GM20000 (cell line): ENCODE measurements at regions not wholly inside any gene's neighbourhood (a gene's known extent, or its start where the extent isn't known, plus 50 kb on each side); places are given as distances from the start of the nearest gene placed in this dataset.

Source experiments
- DNase-seq: peaks from one replicate; pipeline ENCODE4 v3.0.0; 2012; ENCODE audit warnings: low spot score
- CTCF ChIP-seq: IDR thresholded peaks from 2 replicates; pipeline ENCODE4 v1.5.1; 2012; ENCODE audit warnings: mild to moderate bottlenecking, control low read depth; ENCODE audit errors: extremely low read depth, missing control alignments

- no peak for DNase-seq
- TF ChIP-seq CTCF, result no peak
Measured at GRCh38 chr13:86425170-86425815, 626.1 kb upstream of the SLITRK6 start.

- TF ChIP-seq CTCF, result no peak
- no peak for DNase-seq
Measured at GRCh38 chr13:86426437-86426836, 627.2 kb upstream of the SLITRK6 start.

GRCh38 chr13:86429756-86430155 lies 630.5 kb upstream of the SLITRK6 start:
- DNase-seq, result no peak
- TF ChIP-seq CTCF, result no peak

DNA sequence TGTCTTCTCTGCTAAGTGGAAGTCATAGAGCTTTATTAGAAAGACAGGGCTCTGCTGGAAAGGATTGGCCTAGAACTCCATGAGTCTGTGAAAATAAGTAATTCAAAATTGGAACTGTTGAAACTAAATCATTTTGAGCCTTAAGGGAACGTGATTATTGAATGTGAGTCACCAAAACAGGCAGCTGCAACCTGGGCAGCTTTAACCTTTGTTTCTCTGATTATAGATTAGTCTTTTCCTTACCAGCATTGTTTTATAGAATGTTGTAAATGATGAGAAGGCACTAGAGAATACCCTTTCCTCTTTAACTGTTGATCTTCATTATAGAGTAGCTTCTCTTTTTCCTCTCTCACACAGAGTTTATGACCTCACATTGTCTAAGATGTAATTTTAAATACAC lies 638.8 kb upstream of the SLITRK6 start:
- DNase-seq, result no peak
- no peak for TF ChIP-seq CTCF

DNA sequence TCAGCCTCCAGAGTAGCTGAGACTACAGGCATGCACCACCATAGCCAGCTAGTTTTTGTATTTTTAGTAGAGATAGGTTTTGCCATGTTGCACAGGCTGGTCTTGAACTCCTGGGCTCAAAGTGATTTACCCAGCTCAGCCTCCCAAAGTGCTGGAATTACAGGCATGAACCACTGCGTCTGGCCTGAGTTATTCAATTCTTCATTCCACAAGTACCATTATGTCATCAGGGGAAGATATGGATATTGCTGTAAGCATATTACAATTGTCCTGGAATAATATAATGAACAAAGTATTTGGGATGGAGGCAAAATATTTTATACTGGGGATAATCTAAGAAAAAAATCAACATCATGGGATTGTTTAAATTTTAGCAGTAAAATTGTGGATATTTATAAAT lies 646.0 kb upstream of the SLITRK6 start:
- DNase-seq, result no peak
- TF ChIP-seq CTCF, result no peak

- no peak for DNase-seq
- TF ChIP-seq CTCF, result no peak
Measured at GRCh38 chr13:86445672-86446071, 646.5 kb upstream of the SLITRK6 start.

- DNase-seq, result no peak
- TF ChIP-seq CTCF, result no peak
Measured at GRCh38 chr13:86446311-86446710, 647.1 kb upstream of the SLITRK6 start.
